Suppressor macrophage (primary cell): ENCODE measurements at regions not wholly inside any gene's neighbourhood (a gene's known extent, or its start where the extent isn't known, plus 50 kb on each side); places are given as distances from the start of the nearest gene placed in this dataset.
"Not testable (repeated sequence)": the region's sequence is repeated elsewhere in the genome, so short reads cannot be mapped to it uniquely, and the experiment has no call there.

Source experiments
- DNase-seq, 4 experiments: peaks; one replicate each; pipeline ENCODE4 v3.0.0-alpha.2; 2020 to 2022

DNA sequence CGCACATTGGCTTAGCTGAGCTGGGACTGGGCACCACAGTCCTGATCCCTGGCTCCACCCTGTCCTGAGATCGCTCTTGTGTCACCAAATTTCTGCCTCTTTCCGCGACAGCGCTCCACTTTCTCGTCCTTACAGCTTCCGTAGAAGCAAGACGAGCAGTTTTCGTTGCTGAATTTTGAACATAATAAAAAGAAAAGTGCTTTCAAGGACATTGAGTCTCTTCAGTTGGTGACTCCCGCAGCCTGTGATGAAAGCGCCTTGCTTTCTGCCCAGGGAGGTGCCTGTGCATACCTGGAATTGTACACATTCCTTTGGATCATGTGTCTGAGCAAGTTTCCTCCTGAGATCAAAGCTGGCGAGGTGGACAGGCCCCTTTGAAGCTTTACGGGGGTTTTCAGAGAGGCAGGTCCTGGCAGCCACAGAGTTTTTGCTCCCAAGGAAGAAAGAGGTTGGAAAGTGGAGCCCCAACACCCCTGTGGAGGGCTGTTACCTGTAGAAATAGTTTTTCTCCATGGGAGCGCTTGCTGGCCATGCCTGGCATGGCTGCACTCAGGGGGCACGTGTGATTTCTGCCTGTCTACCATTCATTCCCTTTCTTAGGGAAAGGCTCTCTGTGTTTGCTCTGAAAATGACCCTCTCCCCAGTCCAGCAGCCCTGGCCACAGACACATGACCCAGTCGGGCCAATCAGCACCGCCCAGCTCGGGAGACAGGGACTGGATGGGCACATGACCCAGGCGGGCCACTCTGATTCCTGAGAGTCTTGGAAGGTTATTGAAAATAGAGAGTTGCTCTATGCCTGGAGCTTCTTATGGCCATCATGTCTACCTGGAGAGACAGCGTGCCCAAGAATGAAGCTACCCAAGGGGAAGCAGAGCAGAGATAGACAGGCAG, 115.6 kb upstream of the OTOS start:
- DNase-seq: no peak

GRCh38 chr2:240256704-240257637, 116.5 kb upstream of the OTOS start:
- DNase-seq: no peak

DNA sequence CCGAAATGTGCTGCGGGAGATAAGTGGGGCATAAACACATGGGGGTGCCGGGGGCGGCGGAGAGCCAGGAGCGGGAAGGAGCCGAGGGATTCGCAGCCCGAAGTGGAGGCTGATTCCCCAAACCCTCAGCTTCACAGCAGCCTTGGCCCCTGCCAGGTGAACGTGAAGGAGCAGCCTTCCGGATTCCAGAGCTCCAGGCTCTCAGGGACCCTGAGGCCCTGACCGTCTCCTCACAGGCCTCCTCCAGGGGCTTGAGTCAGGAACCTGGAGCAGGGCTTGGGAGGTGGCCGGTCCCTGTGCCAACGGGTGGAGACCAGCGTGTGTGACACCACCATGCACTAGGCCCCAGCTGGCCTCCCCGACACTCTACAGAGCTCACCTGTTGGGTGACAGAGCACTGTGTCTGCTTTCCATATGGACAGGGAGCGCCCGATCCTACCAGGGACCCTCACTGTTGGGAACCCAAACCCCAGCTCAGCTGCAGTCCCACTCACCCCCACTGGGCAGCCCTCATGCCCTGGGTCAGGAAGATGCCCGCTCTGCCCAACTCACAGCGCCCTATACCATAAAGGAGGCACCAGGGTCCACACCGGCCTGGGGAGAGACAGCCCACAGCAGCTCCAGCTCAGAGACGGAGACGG, 117.6 kb upstream of the OTOS start:
- no peak for DNase-seq

- DNase-seq: no peak
Observed at GRCh38 chr2:240258685-240259084, 118.2 kb upstream of the OTOS start.

DNA sequence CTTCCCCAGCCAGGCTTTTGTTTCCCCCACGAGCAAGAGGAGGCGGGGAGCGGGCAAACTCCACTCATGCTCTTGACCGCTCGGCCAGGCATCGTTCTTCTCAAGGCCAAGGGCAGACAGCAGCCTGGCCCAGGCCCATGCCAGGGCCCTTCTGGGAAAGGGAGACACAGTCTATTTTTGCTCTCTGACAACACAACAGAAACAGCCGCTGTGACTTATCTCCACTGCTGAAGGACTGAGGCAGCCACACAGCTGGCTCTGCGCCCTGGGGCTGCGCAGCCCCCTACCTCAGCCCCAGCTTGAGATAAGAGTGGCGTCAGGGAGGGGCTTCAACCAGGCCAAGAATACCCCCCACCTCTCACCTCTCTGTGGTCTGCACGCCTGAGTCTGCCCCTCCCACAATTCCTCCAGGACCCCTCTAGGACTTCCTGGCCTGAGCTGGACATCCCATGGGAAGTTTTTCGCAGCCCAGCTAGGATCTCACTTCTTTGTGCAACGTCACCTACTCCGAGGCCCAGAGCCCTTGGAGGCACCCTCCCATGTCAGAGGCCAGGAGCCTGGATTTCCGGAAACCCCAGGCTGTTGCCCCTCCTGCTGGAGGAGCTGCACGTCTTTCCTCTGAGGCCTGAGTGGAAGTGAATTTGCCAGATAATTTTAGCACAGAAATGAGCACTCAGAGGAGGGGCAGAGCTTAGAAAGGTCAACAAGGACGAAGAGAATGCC, 118.9 kb upstream of the OTOS start:
- DNase-seq: no peak

DNA sequence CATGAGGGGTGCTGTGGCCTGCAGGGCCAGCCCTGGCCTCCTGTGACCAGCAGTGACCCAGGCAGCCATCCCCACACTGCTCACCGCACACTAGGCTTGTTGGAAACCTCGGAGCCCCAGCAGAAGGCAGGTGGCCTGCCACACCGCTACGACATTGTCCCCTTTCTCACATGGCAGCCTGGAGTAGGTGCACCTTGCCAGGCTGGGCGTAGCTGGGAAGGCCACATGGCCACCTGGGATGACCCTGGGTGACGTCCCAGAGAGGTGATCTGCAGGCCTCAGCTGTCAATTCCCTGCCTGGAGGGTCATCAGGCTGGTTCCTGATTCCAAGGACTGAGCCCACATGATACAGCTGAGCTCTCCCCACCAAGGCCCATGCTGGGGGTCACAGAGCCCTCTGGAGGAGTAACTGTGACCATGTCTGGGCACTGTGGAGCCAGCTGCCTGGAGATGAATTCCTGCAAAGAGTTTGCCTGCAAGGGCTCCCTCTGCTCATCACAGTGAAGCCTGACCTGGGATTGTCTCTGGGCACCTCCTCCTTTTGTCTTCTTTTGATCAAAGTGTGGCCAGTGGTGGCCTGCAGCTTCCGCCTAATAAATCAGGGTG, 119.6 kb upstream of the OTOS start:
- no peak for DNase-seq

GRCh38 chr2:240260664-240261063, 120.2 kb upstream of the OTOS start:
- no peak for DNase-seq

DNA sequence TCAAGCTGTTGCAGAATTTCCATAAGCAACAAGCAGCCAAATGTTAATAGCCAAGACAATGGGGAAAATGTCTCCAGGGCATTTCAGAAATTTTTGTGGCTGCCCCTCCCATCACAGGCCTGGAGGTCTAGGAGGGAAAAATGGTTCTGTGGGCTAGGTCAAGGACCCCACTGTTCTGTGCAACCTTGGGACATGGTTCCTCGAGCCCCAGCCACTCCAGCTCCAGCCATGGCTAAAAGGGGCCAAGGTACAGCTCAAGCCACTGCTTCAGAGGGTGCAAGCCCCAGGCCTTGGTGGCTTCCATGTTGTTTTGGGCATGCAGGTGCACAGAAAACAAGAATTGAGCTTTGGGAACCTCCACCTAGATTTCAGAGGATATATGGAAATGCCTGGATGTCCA, 122.1 kb upstream of the OTOS start:
- DNase-seq: not testable (repeated sequence)

DNA sequence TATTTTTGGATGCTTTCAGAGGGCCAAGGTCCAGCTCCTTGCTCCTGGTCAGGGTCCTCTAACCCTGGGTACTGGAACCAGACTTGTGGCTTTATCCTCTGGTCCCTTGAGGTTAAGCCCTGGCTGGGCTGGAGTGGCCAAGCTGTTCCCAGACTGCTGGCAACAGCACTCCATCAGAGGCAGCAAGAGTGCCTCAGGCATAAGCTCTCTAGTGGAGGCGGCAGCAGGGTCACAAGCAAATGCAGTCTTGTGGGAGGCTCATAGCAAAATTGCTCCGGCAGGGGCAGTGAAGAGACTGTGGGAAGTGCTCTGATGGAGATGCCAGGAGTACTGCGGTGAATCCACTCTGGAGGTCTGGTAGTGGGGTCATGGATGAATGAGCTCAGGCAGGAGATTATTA, 128.9 kb upstream of the OTOS start:
- DNase-seq: no peak

DNA sequence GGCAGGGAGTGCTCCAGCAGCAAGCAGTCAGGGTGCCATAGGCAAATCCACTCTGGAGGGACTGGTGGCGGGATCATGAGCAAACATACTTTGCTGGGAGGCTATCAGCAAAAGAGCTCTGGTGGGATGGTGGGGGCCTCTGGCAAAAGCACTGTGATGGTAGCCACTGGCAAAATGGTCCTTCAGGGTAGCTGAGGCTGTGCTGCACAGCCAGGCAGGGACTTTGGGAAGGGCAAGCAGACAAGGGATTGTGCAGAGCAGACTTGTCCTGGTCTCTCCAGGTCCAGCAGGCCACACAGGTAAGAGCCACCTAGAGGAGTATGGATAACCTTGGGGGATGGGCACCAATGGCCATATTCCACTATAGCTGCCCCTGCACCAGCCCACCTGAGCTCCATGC, 129.4 kb upstream of the OTOS start:
- DNase-seq: no peak

GRCh38 chr2:240271716-240272341, 131.4 kb upstream of the OTOS start:
- DNase-seq: no peak

GRCh38 chr2:240275386-240275785, 134.9 kb upstream of the OTOS start:
- no peak for DNase-seq

GRCh38 chr2:240277073-240277806, 136.8 kb upstream of the OTOS start:
- no peak for DNase-seq

DNA sequence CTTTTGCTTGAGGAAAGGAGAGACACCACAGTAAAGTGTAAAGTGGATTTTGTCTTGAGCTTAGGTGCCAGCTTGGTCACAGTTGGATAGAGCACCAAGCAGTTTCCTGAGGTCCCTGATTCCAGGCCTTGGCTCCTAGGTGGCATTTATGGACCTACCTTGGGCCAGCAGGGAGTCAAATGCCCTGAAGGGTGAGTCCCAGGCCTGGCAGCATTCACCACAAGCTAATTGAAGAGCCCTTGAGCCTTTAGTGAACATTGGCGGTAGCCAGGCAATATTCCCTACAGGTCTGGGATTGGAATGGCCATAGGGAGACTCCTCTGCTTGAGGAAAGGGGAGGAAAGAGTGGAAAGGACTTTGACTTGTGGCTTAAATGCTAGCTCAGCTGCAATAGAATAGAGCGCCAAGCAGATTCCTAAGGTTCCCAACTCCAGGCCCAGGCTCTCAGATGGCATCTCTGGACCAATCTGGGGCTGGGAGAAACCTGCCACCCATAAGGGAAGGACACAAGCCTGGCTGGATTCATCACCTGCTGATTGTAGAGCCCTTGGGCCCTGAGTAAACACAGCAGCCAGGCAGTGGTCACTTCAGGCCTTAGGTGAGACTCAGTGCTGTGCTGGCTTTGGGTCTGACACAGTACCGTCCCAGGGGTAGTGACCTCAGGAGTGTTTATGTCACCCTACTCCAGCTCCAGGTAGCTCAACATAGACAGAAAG, 137.5 kb upstream of the OTOS start:
- DNase-seq: no peak

DNA sequence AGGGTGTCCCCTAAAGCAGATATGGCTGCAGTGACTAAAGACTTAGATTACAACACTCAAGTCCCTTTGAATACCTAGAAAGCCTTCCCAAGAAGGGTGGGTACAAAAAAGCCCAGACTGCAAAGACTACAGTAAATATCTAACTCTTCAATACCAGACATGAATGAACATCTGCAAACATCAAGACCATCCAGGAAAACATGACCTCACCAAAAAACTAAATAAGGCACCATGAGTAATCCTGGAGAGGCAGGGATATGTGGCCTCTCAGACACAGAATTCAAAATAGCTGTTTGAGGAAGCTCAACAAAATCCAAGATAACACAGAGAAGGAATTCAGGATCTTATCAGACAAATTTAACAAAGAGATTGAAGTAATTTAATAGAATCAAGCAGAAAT, 138.2 kb upstream of the OTOS start:
- DNase-seq: no peak

GRCh38 chr2:240280621-240281020, 140.2 kb upstream of the OTOS start:
- DNase-seq: no peak

GRCh38 chr2:240284503-240285259, 144.2 kb upstream of the OTOS start:
- no peak for DNase-seq

GRCh38 chr2:240285725-240286124, 145.3 kb upstream of the OTOS start:
- DNase-seq: no peak

- DNase-seq: no peak
Observed at GRCh38 chr2:240286596-240286995, 146.1 kb upstream of the OTOS start.
